ENCODE measurements at regions not wholly inside any gene's neighbourhood (a gene's known extent, or its start where the extent isn't known, plus 50 kb on each side); places are given as distances from the start of the nearest gene placed in this dataset.

- DNase-seq = no peak
These were observed 797.9 kb upstream of the COBL start for GRCh38 chr7:52114509-52114908.

- no peak for DNase-seq
These were observed 797.4 kb upstream of the COBL start for GRCh38 chr7:52114056-52114455.

- DNase-seq = no peak
These were observed 790.7 kb upstream of the COBL start for GRCh38 chr7:52107355-52107754.

GRCh38 chr7:52095861-52096260 lies 779.3 kb upstream of the COBL start:
- DNase-seq = no peak

GRCh38 chr7:52091996-52092395 lies 775.4 kb upstream of the COBL start:
- no peak for DNase-seq

- DNase-seq = no peak
These were observed 774.5 kb upstream of the COBL start for GRCh38 chr7:52091101-52091500.

GRCh38 chr7:52088008-52088901 lies 771.6 kb upstream of the COBL start:
- DNase-seq = no peak

GRCh38 chr7:52085610-52086009 lies 769.0 kb upstream of the COBL start:
- no peak for DNase-seq

- DNase-seq = no peak
These were observed 763.9 kb upstream of the COBL start for GRCh38 chr7:52080493-52080892.

- no peak for DNase-seq
These were observed 763.1 kb upstream of the COBL start for GRCh38 chr7:52079726-52080125.

GRCh38 chr7:52077571-52077970 lies 761.0 kb upstream of the COBL start:
- no peak for DNase-seq

- DNase-seq = no peak
These were observed 758.3 kb upstream of the COBL start for GRCh38 chr7:52074912-52075311.

GRCh38 chr7:52074071-52074470 lies 757.5 kb upstream of the COBL start:
- no peak for DNase-seq

GRCh38 chr7:52071744-52072143 lies 755.1 kb upstream of the COBL start:
- DNase-seq = no peak

GRCh38 chr7:52064493-52064892 lies 747.9 kb upstream of the COBL start:
- DNase-seq = no peak

- DNase-seq = no peak
These were observed 745.1 kb upstream of the COBL start for GRCh38 chr7:52061666-52062065.

- DNase-seq = no peak
These were observed 736.9 kb upstream of the COBL start for GRCh38 chr7:52053525-52053924.

GRCh38 chr7:52030722-52031121 lies 714.1 kb upstream of the COBL start:
- no peak for DNase-seq

- DNase-seq = no peak
These were observed 709.5 kb upstream of the COBL start for GRCh38 chr7:52026140-52026539.

GRCh38 chr7:52021343-52021742 lies 704.7 kb upstream of the COBL start:
- no peak for DNase-seq

GRCh38 chr7:52018680-52019054 lies 702.1 kb upstream of the COBL start:
- DNase-seq = no peak

- no peak for DNase-seq
These were observed 701.4 kb upstream of the COBL start for GRCh38 chr7:52017802-52018679.

GRCh38 chr7:52009181-52009580 lies 692.6 kb upstream of the COBL start:
- no peak for DNase-seq

- no peak for DNase-seq
These were observed 690.1 kb upstream of the COBL start for GRCh38 chr7:52006674-52007073.
